GM19463 (cell line): ENCODE measurements at regions not wholly inside any gene's neighbourhood (a gene's known extent, or its start where the extent isn't known, plus 50 kb on each side); places are given as distances from the start of the nearest gene placed in this dataset.

Source experiments
- ATAC-seq: cut with Tn5 transposase; IDR thresholded peaks from one replicate; pipeline ENCODE4 v1.9.1; 2021; ENCODE audit warnings: mild to moderate bottlenecking, moderate library complexity; ENCODE audit not compliant: unreplicated experiment

- no peak for ATAC-seq
Observed at GRCh38 chr4:24117975-24118374, 228.1 kb upstream of the PPARGC1A start.

GRCh38 chr4:24116107-24116506 is 226.3 kb upstream of the PPARGC1A start:
- ATAC-seq, result no peak

GRCh38 chr4:24114919-24115500 is 225.2 kb upstream of the PPARGC1A start:
- ATAC-seq, result no peak

- ATAC-seq, result no peak
Observed at GRCh38 chr4:24114444-24114843, 224.6 kb upstream of the PPARGC1A start.

GRCh38 chr4:24112466-24112865 is 222.6 kb upstream of the PPARGC1A start:
- ATAC-seq, result no peak

- no peak for ATAC-seq
Observed at GRCh38 chr4:24108567-24108966, 218.7 kb upstream of the PPARGC1A start.

GRCh38 chr4:24105327-24106038 is 215.6 kb upstream of the PPARGC1A start:
- ATAC-seq, result no peak

GRCh38 chr4:24104158-24104565 is 214.3 kb upstream of the PPARGC1A start:
- no peak for ATAC-seq

- no peak for ATAC-seq
Observed at GRCh38 chr4:24103434-24104157, 213.7 kb upstream of the PPARGC1A start.

GRCh38 chr4:24102621-24103020 is 212.8 kb upstream of the PPARGC1A start:
- no peak for ATAC-seq

- ATAC-seq, result no peak
Observed at GRCh38 chr4:24096603-24097002, 206.8 kb upstream of the PPARGC1A start.

- no peak for ATAC-seq
Observed at GRCh38 chr4:24094726-24095125, 204.9 kb upstream of the PPARGC1A start.

GRCh38 chr4:24093446-24093845 is 203.6 kb upstream of the PPARGC1A start:
- ATAC-seq, result no peak

- no peak for ATAC-seq
Observed at GRCh38 chr4:24091639-24092233, 201.9 kb upstream of the PPARGC1A start.

GRCh38 chr4:24089851-24090534 is 200.1 kb upstream of the PPARGC1A start:
- ATAC-seq, result no peak

GRCh38 chr4:24080871-24081270 is 191.0 kb upstream of the PPARGC1A start:
- no peak for ATAC-seq

GRCh38 chr4:24078347-24078962 is 188.6 kb upstream of the PPARGC1A start:
- no peak for ATAC-seq

GRCh38 chr4:24076811-24077210 is 187.0 kb upstream of the PPARGC1A start:
- ATAC-seq, result no peak

GRCh38 chr4:24073948-24074347 is 184.1 kb upstream of the PPARGC1A start:
- no peak for ATAC-seq

GRCh38 chr4:24071612-24072372 is 181.9 kb upstream of the PPARGC1A start:
- no peak for ATAC-seq
